GM12878 (cell line): ENCODE measurements at regions not wholly inside any gene's neighbourhood (a gene's known extent, or its start where the extent isn't known, plus 50 kb on each side); places are given as distances from the start of the nearest gene placed in this dataset.

ENCODE experiments used
- ATAC-seq: fragments of 200-7000 bp; cut with Tn5 transposase; 3 replicates; pipeline ENCODE4 v1.9.1; 2020; ENCODE audit warnings: mild to moderate bottlenecking, moderate library complexity
- BruUV-seq: library from RNA; stranded (reverse); fragments of 400-500 nt; replicated peaks from 2 replicates; lab custom pipeline; 2021; lab: Mats Ljungman, UMichigan
- CTCF ChIA-PET: fragments of 300-600 bp; sonication (Branson Sonifier 250); formaldehyde crosslinking; extraction: SDS; loops from one replicate; lab custom pipeline; 2021; ENCODE audit warnings: inconsistent platforms; lab: Yijun Ruan, JAX
- POLR2A ChIA-PET: fragments of 350-600 bp; formaldehyde crosslinking; extraction: SDS; loops from one replicate; lab custom pipeline; 2021; ENCODE audit warnings: inconsistent platforms; lab: Charles Lee
- RAD21 ChIA-PET: fragments of 300-600 bp; sonication (Branson Sonifier 250); formaldehyde crosslinking; loops from one replicate; lab custom pipeline; 2023; ENCODE audit warnings: antibody characterized with exemption; ENCODE audit not compliant: unreplicated experiment; lab: Charles Lee
- SMC1A ChIA-PET: fragments of 300-600 bp; sonication (Branson Sonifier 250); formaldehyde crosslinking; loops from one replicate; lab custom pipeline; 2023; ENCODE audit not compliant: unreplicated experiment, uncharacterized antibody; lab: Charles Lee
- DNase-seq: peaks from one replicate; pipeline ENCODE4 v3.0.0-alpha.2; 2011; ENCODE audit warnings: low read depth, low spot score
- FAIRE-seq: peaks from 3 replicates; lab custom pipeline; 2011; peaks lifted over from hg19 to GRCh38; lab: Jason Lieb, UNC
- H2AFZ ChIP-seq: 2 replicates; pipeline ENCODE4 v1.6.0; 2011; ENCODE audit warnings: low read depth, low read length, control low read depth; ENCODE audit not compliant: control insufficient read depth
- H3K27ac ChIP-seq: 2 replicates; pipeline ENCODE4 v1.5.1; 2011; ENCODE audit warnings: control low read depth; ENCODE audit not compliant: control insufficient read depth, insufficient read depth
- H3K27me3 ChIP-seq, 2 experiments: replicated peaks in 1 of 2; 2 replicates each; pipeline versions ENCODE4 v1.6.0 to v1.6.1; 2011; ENCODE audit warnings: low read length in 1 of 2; ENCODE audit not compliant: control insufficient read depth in 2 of 2, insufficient read depth in 2 of 2
- H3K36me3 ChIP-seq, 2 experiments: 2 replicates each; pipeline ENCODE4 v1.5.1; 2011; ENCODE audit warnings: low read length in 1 of 2; ENCODE audit not compliant: control insufficient read depth in 2 of 2, insufficient read depth in 2 of 2
- H3K4me1 ChIP-seq: 2 replicates; pipeline ENCODE4 v1.6.1; 2011; ENCODE audit warnings: mild to moderate bottlenecking, low read length, moderate library complexity, mixed read lengths; ENCODE audit not compliant: control insufficient read depth, insufficient read depth
- H3K4me2 ChIP-seq: 2 replicates; pipeline ENCODE4 v1.6.0; 2011; ENCODE audit warnings: control low read depth; ENCODE audit not compliant: control insufficient read depth, insufficient read depth
- H3K4me3 ChIP-seq: fragments of 200-600 bp; sonication (generic); 2 replicates; pipeline ENCODE4 v1.5.1; 2016
- H3K79me2 ChIP-seq: 2 replicates; pipeline ENCODE4 v1.6.0; 2011; ENCODE audit warnings: low read length; ENCODE audit not compliant: control insufficient read depth, insufficient read depth
- H3K9ac ChIP-seq: 2 replicates; pipeline ENCODE4 v1.8.0; 2011; ENCODE audit warnings: low read length, control low read depth, mixed read lengths; ENCODE audit not compliant: control insufficient read depth, insufficient read depth
- H3K9me3 ChIP-seq: replicated peaks from 3 replicates; pipeline ENCODE4 v1.5.1; 2011; ENCODE audit warnings: mild to moderate bottlenecking, low read length; ENCODE audit not compliant: control insufficient read depth, insufficient read depth
- H4K20me1 ChIP-seq: 2 replicates; pipeline ENCODE4 v1.6.0; 2011; ENCODE audit not compliant: control insufficient read depth, insufficient read depth
- CREB1 ChIP-seq: IDR thresholded peaks from 2 replicates; pipeline ENCODE4 v1.6.1; 2012; ENCODE audit warnings: low read depth, mild to moderate bottlenecking, inconsistent platforms
- CTCF ChIP-seq, 3 experiments: IDR thresholded peaks in 2 of 3; conservative IDR thresholded peaks in 1 of 3; 2 replicates each; pipeline ENCODE4 v1.5.1; 2011; ENCODE audit warnings: low read depth in 3 of 3, low read length in 3 of 3, mild to moderate bottlenecking in 3 of 3, control low read depth in 2 of 3, moderate library complexity in 2 of 3, inconsistent platforms in 1 of 3, mixed read lengths in 1 of 3; ENCODE audit not compliant: control insufficient read depth in 2 of 3, insufficient read depth in 1 of 3; ENCODE audit errors: extremely low read depth in 1 of 3
- EZH2 ChIP-seq: IDR thresholded peaks from 2 replicates; pipeline ENCODE4 v1.6.1; 2012; ENCODE audit warnings: low read depth, mild to moderate bottlenecking, control low read depth, inconsistent platforms, low read length, borderline replicate concordance; ENCODE audit not compliant: control insufficient read depth
- IRF5 ChIP-seq: fragments of 450-650 bp; IDR thresholded peaks from 2 replicates; pipeline ENCODE4 v1.6.1; 2017; ENCODE audit warnings: borderline replicate concordance
- JUND ChIP-seq: IDR thresholded peaks from 2 replicates; pipeline ENCODE4 v1.6.1; 2012; ENCODE audit warnings: low read depth, mild to moderate bottlenecking, low read length, improper control_type of control experiment, moderate library complexity
- NFIC ChIP-seq: IDR thresholded peaks from 2 replicates; pipeline ENCODE4 v1.6.1; 2012; ENCODE audit warnings: low read depth, mild to moderate bottlenecking, inconsistent platforms, low read length, moderate library complexity
- POLR2AphosphoS2 ChIP-seq: IDR thresholded peaks from 2 replicates; pipeline ENCODE4 v1.6.1; 2011; ENCODE audit warnings: low read depth, mild to moderate bottlenecking, low read length, improper control_type of control experiment, moderate library complexity
- RAD51 ChIP-seq: fragments of 450-650 bp; IDR thresholded peaks from 2 replicates; pipeline ENCODE4 v1.6.1; 2016; ENCODE audit warnings: moderate library complexity, mild to moderate bottlenecking, inconsistent platforms
- SMAD1 ChIP-seq: fragments of 450-650 bp; IDR thresholded peaks from 2 replicates; pipeline ENCODE4 v1.6.1; 2018; ENCODE audit warnings: mild to moderate bottlenecking, low read depth; ENCODE audit not compliant: partially characterized antibody
- SMARCA5 ChIP-seq: fragments of 450-650 bp; IDR thresholded peaks from 2 replicates; pipeline ENCODE4 v1.6.1; 2017; ENCODE audit warnings: mild to moderate bottlenecking
- TARDBP ChIP-seq: IDR thresholded peaks from 2 replicates; pipeline ENCODE4 v1.6.1; 2016; ENCODE audit warnings: borderline replicate concordance
- TCF3 ChIP-seq: IDR thresholded peaks from 2 replicates; pipeline ENCODE4 v1.6.1; 2012; ENCODE audit warnings: low read depth, mild to moderate bottlenecking, low read length, borderline replicate concordance; ENCODE audit not compliant: insufficient read depth
- WRNIP1 ChIP-seq: IDR thresholded peaks from 2 replicates; pipeline ENCODE4 v1.6.1; 2011; ENCODE audit warnings: low read depth, low read length, improper control_type of control experiment, borderline replicate concordance
- YY1 ChIP-seq: IDR thresholded peaks from 2 replicates; pipeline ENCODE4 v1.6.1; 2011; ENCODE audit warnings: low read depth, mild to moderate bottlenecking, low read length
- ZBED1 ChIP-seq: IDR thresholded peaks from 2 replicates; pipeline ENCODE4 v1.6.1; 2016; ENCODE audit warnings: borderline replicate concordance
- ZNF24 ChIP-seq: fragments of 450-650 bp; IDR thresholded peaks from 2 replicates; pipeline ENCODE4 v1.6.1; 2017; ENCODE audit warnings: antibody characterized with exemption, mild to moderate bottlenecking
- ZNF622 ChIP-seq: fragments of 450-650 bp; IDR thresholded peaks from 2 replicates; pipeline ENCODE4 v1.6.1; 2017; ENCODE audit warnings: mild to moderate bottlenecking, inconsistent platforms
- ZZZ3 ChIP-seq: IDR thresholded peaks from 2 replicates; pipeline ENCODE4 v1.6.1; 2011; ENCODE audit warnings: low read depth; ENCODE audit not compliant: control insufficient read depth, insufficient read length
- WGBS: methylation state at CpG from one replicate; pipeline ENCODE4 v1.1.6; 2016; ENCODE audit warnings: low lambda C conversion rate; ENCODE audit not compliant: insufficient replicate concordance, insufficient coverage; ENCODE audit errors: missing lambda C conversion rate; 5-methylcytosine and 5-hydroxymethylcytosine counted together
- in situ Hi-C: fragments of 300-500 bp; cut with MboI; formaldehyde crosslinking; loops from 9 replicates; pipeline ENCODE4 v1.14.3; 2018; ENCODE audit warnings: mixed read lengths
- intact Hi-C: fragments of 100-400 bp; cut with micrococcal nuclease; formaldehyde crosslinking; loops from one replicate; pipeline ENCODE4 v1.14.2; 2022; ENCODE audit not compliant: unreplicated experiment
- TF ChIP-seq, protein P1 (sequence below): fragments of 450-650 bp; conservative IDR thresholded peaks from 2 replicates; pipeline ENCODE4 v1.6.1; 2017; ENCODE audit warnings: mild to moderate bottlenecking, moderate library complexity

- peaks cover 4% of the 10 kb centered on the region; the same call in 1 of the 3 replicates for H3K9me3 ChIP-seq
- no peak overlapping the region for H3K9ac ChIP-seq
- H4K20me1 ChIP-seq, result no peaks in the 10 kb centered on the region
- H2AFZ ChIP-seq, result no peak overlapping the region
- TF ChIP-seq ZNF24, result no peak
- TF ChIP-seq RAD51, result no peak
- TF ChIP-seq IRF5, result no peak
- no peak for TF ChIP-seq POLR2AphosphoS2
- no peak for TF ChIP-seq ZZZ3
- no peak for TF ChIP-seq NFIC
- TF ChIP-seq JUND, result no peak
- TF ChIP-seq SMAD1, result no peak
- TF ChIP-seq ZBED1, result no peak
- TF ChIP-seq WRNIP1, result no peak
- TF ChIP-seq, protein P1, sequence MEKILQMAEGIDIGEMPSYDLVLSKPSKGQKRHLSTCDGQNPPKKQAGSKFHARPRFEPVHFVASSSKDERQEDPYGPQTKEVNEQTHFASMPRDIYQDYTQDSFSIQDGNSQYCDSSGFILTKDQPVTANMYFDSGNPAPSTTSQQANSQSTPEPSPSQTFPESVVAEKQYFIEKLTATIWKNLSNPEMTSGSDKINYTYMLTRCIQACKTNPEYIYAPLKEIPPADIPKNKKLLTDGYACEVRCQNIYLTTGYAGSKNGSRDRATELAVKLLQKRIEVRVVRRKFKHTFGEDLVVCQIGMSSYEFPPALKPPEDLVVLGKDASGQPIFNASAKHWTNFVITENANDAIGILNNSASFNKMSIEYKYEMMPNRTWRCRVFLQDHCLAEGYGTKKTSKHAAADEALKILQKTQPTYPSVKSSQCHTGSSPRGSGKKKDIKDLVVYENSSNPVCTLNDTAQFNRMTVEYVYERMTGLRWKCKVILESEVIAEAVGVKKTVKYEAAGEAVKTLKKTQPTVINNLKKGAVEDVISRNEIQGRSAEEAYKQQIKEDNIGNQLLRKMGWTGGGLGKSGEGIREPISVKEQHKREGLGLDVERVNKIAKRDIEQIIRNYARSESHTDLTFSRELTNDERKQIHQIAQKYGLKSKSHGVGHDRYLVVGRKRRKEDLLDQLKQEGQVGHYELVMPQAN, result no peak
- TF ChIP-seq CREB1, result no peak
- TF ChIP-seq CTCF (IDR thresholded peaks at IDR 0.05 in 2 of 3, conservative IDR thresholded peaks at IDR 0.05 in 1 of 3; ENCODE audit: control insufficient read depth in 2 of 3, extremely low read depth in 1 of 3, insufficient read depth in 1 of 3, low read depth in 3 of 3, low read length in 3 of 3), result no peak
- TF ChIP-seq EZH2, result no peak
- no peak for TF ChIP-seq YY1
- no peak for TF ChIP-seq TCF3
- no peak for TF ChIP-seq ZNF622
- no peak for TF ChIP-seq SMARCA5
- no peak for TF ChIP-seq TARDBP
- ChIA-PET CTCF (interaction anchor here (0.7 kb wide), 1 partner anchor 701 kb away, joined by 3 read pairs; no protein-coding TSS in a partner anchor), SMC1A (no interaction called here), RAD21 (interaction anchor here (0.6 kb wide), 1 partner anchor 74 kb away, joined by 3 read pairs; no protein-coding TSS in a partner anchor), POLR2A (no interaction called here)
- FAIRE-seq, result no peak
- no peaks in the 10 kb centered on the region for H3K36me3 ChIP-seq
- H3K27me3 ChIP-seq, result no peaks in the 10 kb centered on the region
- no TSS peak for BruUV-seq
- no peak overlapping the region for H3K4me3 ChIP-seq
- no peaks in the 10 kb centered on the region for H3K4me1 ChIP-seq
- ATAC-seq, result no peak
- H3K79me2 ChIP-seq, result no peaks in the 10 kb centered on the region
- DNase-seq, result no peak
- in situ Hi-C loops, result no loop called here
- no peak overlapping the region for H3K27ac ChIP-seq
- 3% methylated on average over 5 of the region's 5 CpGs for WGBS
- no peak overlapping the region for H3K4me2 ChIP-seq
- intact Hi-C loops, result no loop called here
Observed at GRCh38 chr6:12528136-12528535, 188.4 kb upstream of the PHACTR1 start.
